ENCODE measurements at regions not wholly inside any gene's neighbourhood (a gene's known extent, or its start where the extent isn't known, plus 50 kb on each side); places are given as distances from the start of the nearest gene placed in this dataset.

DNA sequence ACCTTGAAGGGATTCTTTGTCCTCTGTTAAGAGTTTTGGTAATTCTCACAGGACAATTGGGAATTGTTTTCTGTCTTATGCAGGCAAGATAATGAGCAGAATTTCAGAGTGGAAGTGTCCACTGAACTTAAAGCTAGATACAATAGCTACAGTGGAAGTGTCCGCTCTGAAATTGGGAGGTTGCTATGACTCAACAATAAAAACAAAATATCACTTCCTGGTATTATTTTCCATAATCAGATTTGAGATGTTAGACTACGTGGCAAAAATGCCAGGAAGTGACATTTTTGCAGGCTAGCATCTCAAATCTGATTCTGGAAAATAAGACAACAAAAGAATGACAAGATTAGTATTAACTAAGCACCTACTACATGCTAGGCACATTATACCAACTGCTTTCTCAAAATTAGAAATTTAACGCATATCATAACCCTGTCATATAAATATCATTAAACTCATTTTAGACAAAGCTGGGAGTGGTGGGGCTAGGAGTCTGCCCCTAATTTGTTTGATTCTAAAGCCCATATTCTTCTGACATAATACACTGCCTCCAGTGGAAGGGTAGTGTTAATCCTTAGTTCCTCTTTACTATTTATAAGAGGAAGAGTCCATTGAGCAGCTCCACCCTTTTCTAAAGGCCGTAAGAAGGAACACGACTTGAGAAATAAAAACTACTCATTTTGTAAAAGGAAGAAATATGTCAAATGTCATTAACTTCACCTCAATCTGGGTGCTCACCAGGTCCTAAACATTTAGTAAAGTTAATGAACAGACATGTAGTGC lies 266.9 kb upstream of the STT3B start:
- H4K20me1 ChIP-seq (ENCODE audit: insufficient read depth, low read length, poor library complexity, severe bottlenecking), result no peaks in the 10 kb centered on the region
- peak overlapping the region; percentile 98 for H3K4me2 ChIP-seq (ENCODE audit: low read depth, low read length, poor library complexity, severe bottlenecking)
- TF ChIP-seq CTCF (conservative IDR thresholded peaks at IDR 0.05; ENCODE audit: low read length) (peak; percentile 63), EZH2phosphoT487 (IDR thresholded peaks at IDR 0.05; ENCODE audit: borderline replicate concordance) (no peak)
- H3K27me3 ChIP-seq (ENCODE audit: insufficient read depth, low read length, poor library complexity, severe bottlenecking), result no peaks in the 10 kb centered on the region
- peak overlapping the region; percentile 75 for H3K4me3 ChIP-seq (ENCODE audit: low read length, poor library complexity, severe bottlenecking)
- peaks cover 79% of the 10 kb centered on the region for H3K79me2 ChIP-seq (ENCODE audit: insufficient read depth, low read length)
- H3K9me3 ChIP-seq (ENCODE audit: insufficient read depth, low read depth, low read length), result peaks cover 2% of the 10 kb centered on the region; the same call in 1 of the 2 replicates
- no peaks in the 10 kb centered on the region for H3K9me2 ChIP-seq (replicated peaks; ENCODE audit: low read depth, low read length)
- peaks cover 8% of the 10 kb centered on the region for H3F3A ChIP-seq (ENCODE audit: low read depth)
- H3K36me3 ChIP-seq (ENCODE audit: insufficient read depth, low read length), result 0 out of 2 replicates have a peak, but pooled peaks cover 2% of the 10 kb centered on the region
- no peak overlapping the region for H2AFZ ChIP-seq (ENCODE audit: low read length)
- peak overlapping the region; percentile 95 for H3K9ac ChIP-seq (ENCODE audit: low read depth, low read length, poor library complexity, severe bottlenecking)
- H3K4me1 ChIP-seq (ENCODE audit: insufficient read depth, low read length, poor library complexity, severe bottlenecking), result peaks cover 87% of the 10 kb centered on the region

- H3K9ac ChIP-seq (ENCODE audit: low read depth, low read length, poor library complexity, severe bottlenecking), result peak overlapping the region; percentile 95
- peaks cover 82% of the 10 kb centered on the region for H3K79me2 ChIP-seq (ENCODE audit: insufficient read depth, low read length)
- H2AFZ ChIP-seq (ENCODE audit: low read length), result no peak overlapping the region
- peaks cover 87% of the 10 kb centered on the region for H3K4me1 ChIP-seq (ENCODE audit: insufficient read depth, low read length, poor library complexity, severe bottlenecking)
- H3K9me3 ChIP-seq (ENCODE audit: insufficient read depth, low read depth, low read length), result no peaks in the 10 kb centered on the region
- H3K4me2 ChIP-seq (ENCODE audit: low read depth, low read length, poor library complexity, severe bottlenecking), result peak overlapping the region; percentile 98
- peak; percentile 55 for TF ChIP-seq CTCF (conservative IDR thresholded peaks at IDR 0.05; ENCODE audit: low read length)
- no peak for TF ChIP-seq EZH2phosphoT487 (IDR thresholded peaks at IDR 0.05; ENCODE audit: borderline replicate concordance)
- H3K9me2 ChIP-seq (replicated peaks; ENCODE audit: low read depth, low read length), result no peaks in the 10 kb centered on the region
- peaks cover 8% of the 10 kb centered on the region for H3F3A ChIP-seq (ENCODE audit: low read depth)
- no peaks in the 10 kb centered on the region for H4K20me1 ChIP-seq (ENCODE audit: insufficient read depth, low read length, poor library complexity, severe bottlenecking)
- H3K4me3 ChIP-seq (ENCODE audit: low read length, poor library complexity, severe bottlenecking), result peak overlapping the region; percentile 75
- no peaks in the 10 kb centered on the region for H3K27me3 ChIP-seq (ENCODE audit: insufficient read depth, low read length, poor library complexity, severe bottlenecking)
- H3K36me3 ChIP-seq (ENCODE audit: insufficient read depth, low read length), result no peaks in the 10 kb centered on the region
Observed at GRCh38 chr3:31268868-31269267, 263.9 kb upstream of the STT3B start.

GRCh38 chr3:31270010-31270409 lies 262.7 kb upstream of the STT3B start:
- H3K4me1 ChIP-seq (ENCODE audit: insufficient read depth, low read length, poor library complexity, severe bottlenecking), result peaks cover 85% of the 10 kb centered on the region
- peak overlapping the region; percentile 95 for H3K9ac ChIP-seq (ENCODE audit: low read depth, low read length, poor library complexity, severe bottlenecking)
- H3K4me3 ChIP-seq (ENCODE audit: low read length, poor library complexity, severe bottlenecking), result no peak overlapping the region

More at GRCh38 chr3:31270010-31270409, 262.7 kb upstream of the STT3B start:
- H3K9me2 ChIP-seq (replicated peaks; ENCODE audit: low read depth, low read length), result no peaks in the 10 kb centered on the region
- TF ChIP-seq CTCF (conservative IDR thresholded peaks at IDR 0.05; ENCODE audit: low read length) (no peak), EZH2phosphoT487 (IDR thresholded peaks at IDR 0.05; ENCODE audit: borderline replicate concordance) (no peak)
- H3K9me3 ChIP-seq (ENCODE audit: insufficient read depth, low read depth, low read length), result no peaks in the 10 kb centered on the region
- no peaks in the 10 kb centered on the region for H3K27me3 ChIP-seq (ENCODE audit: insufficient read depth, low read length, poor library complexity, severe bottlenecking)
- no peaks in the 10 kb centered on the region for H4K20me1 ChIP-seq (ENCODE audit: insufficient read depth, low read length, poor library complexity, severe bottlenecking)
- H3K36me3 ChIP-seq (ENCODE audit: insufficient read depth, low read length), result no peaks in the 10 kb centered on the region
- no peak overlapping the region for H2AFZ ChIP-seq (ENCODE audit: low read length)
- peak overlapping the region; percentile 98 for H3K4me2 ChIP-seq (ENCODE audit: low read depth, low read length, poor library complexity, severe bottlenecking)
- H3F3A ChIP-seq (ENCODE audit: low read depth), result peaks cover 8% of the 10 kb centered on the region
- peaks cover 81% of the 10 kb centered on the region for H3K79me2 ChIP-seq (ENCODE audit: insufficient read depth, low read length)

All from Loucy (cell line).